GM21360 (cell line): ENCODE measurements at regions not wholly inside any gene's neighbourhood (a gene's known extent, or its start where the extent isn't known, plus 50 kb on each side); places are given as distances from the start of the nearest gene placed in this dataset.
"Not testable (repeated sequence)": the region's sequence is repeated elsewhere in the genome, so short reads cannot be mapped to it uniquely, and the experiment has no call there.

Experiments used
- ATAC-seq: cut with Tn5 transposase; IDR thresholded peaks from one replicate; pipeline ENCODE4 v1.9.1; 2021; ENCODE audit warnings: mild to moderate bottlenecking, moderate library complexity; ENCODE audit not compliant: unreplicated experiment

- ATAC-seq: no peak
These were observed 167.1 kb upstream of the CRBN start for GRCh38 chr3:3346556-3346955.

- ATAC-seq: no peak
These were observed 162.7 kb upstream of the CRBN start for GRCh38 chr3:3342141-3342540.

GRCh38 chr3:3340965-3341895 lies 161.7 kb upstream of the CRBN start:
- ATAC-seq: no peak

- ATAC-seq: no peak
These were observed 161.0 kb upstream of the CRBN start for GRCh38 chr3:3340526-3340925.

- ATAC-seq: no peak
These were observed 156.4 kb upstream of the CRBN start for GRCh38 chr3:3335903-3336302.

- no peak for ATAC-seq
These were observed 155.0 kb upstream of the CRBN start for GRCh38 chr3:3334491-3334890.

- ATAC-seq: no peak
These were observed 154.1 kb upstream of the CRBN start for GRCh38 chr3:3333571-3333970.

GRCh38 chr3:3316521-3316920 lies 137.0 kb upstream of the CRBN start:
- no peak for ATAC-seq

GRCh38 chr3:3315846-3316245 lies 136.4 kb upstream of the CRBN start:
- ATAC-seq: no peak

GRCh38 chr3:3309887-3310286 lies 130.4 kb upstream of the CRBN start:
- no peak for ATAC-seq

GRCh38 chr3:3308809-3309208 lies 129.3 kb upstream of the CRBN start:
- ATAC-seq: no peak

GRCh38 chr3:3307491-3307890 lies 128.0 kb upstream of the CRBN start:
- no peak for ATAC-seq

- ATAC-seq: no peak
These were observed 126.3 kb upstream of the CRBN start for GRCh38 chr3:3305841-3306240.

GRCh38 chr3:3305084-3305483 lies 125.6 kb upstream of the CRBN start:
- ATAC-seq: no peak

- no peak for ATAC-seq
These were observed 124.1 kb upstream of the CRBN start for GRCh38 chr3:3303636-3304035.

- no peak for ATAC-seq
These were observed 123.5 kb upstream of the CRBN start for GRCh38 chr3:3302964-3303363.

GRCh38 chr3:3301476-3301875 lies 122.0 kb upstream of the CRBN start:
- ATAC-seq: no peak

GRCh38 chr3:3296979-3297381 lies 117.5 kb upstream of the CRBN start:
- ATAC-seq: no peak

GRCh38 chr3:3295586-3295985 lies 116.1 kb upstream of the CRBN start:
- ATAC-seq: no peak

GRCh38 chr3:3291756-3292283 lies 112.3 kb upstream of the CRBN start:
- ATAC-seq: not testable (repeated sequence)

GRCh38 chr3:3288255-3288654 lies 108.8 kb upstream of the CRBN start:
- ATAC-seq: no peak

- no peak for ATAC-seq
These were observed 106.5 kb upstream of the CRBN start for GRCh38 chr3:3286014-3286413.

GRCh38 chr3:3281024-3281423 lies 101.5 kb upstream of the CRBN start:
- peak; percentile 67 for ATAC-seq
